HepG2 (cell line): ENCODE measurements at regions not wholly inside any gene's neighbourhood (a gene's known extent, or its start where the extent isn't known, plus 50 kb on each side); places are given as distances from the start of the nearest gene placed in this dataset.

Source experiments
- ATAC-seq: fragments of 200-7000 bp; cut with Tn5 transposase; 3 replicates; pipeline ENCODE4 v1.9.1; 2020; ENCODE audit warnings: mild to moderate bottlenecking, moderate library complexity
- BruUV-seq: library from RNA; stranded (reverse); fragments of 400-500 nt; replicated peaks from 2 replicates; lab custom pipeline; 2021; lab: Mats Ljungman, UMichigan
- CTCF ChIA-PET: fragments of 300-600 bp; formaldehyde crosslinking; extraction: SDS; loops from one replicate; lab custom pipeline; 2021; ENCODE audit warnings: low total read pairs, inconsistent platforms, low intra/inter-chr PET ratio; lab: Yijun Ruan, JAX
- POLR2A ChIA-PET: fragments of 350-600 bp; sonication (Branson Sonifier 250); formaldehyde crosslinking; loops from one replicate; lab custom pipeline; 2020; ENCODE audit warnings: antibody characterized with exemption, inconsistent platforms; lab: Yijun Ruan, JAX
- DNase-seq: peaks from one replicate; pipeline ENCODE4 v3.0.0-alpha.2; 2015; ENCODE audit warnings: low spot score
- FAIRE-seq: peaks from 3 replicates; lab custom pipeline; 2011; peaks lifted over from hg19 to GRCh38; lab: Jason Lieb, UNC
- H2AFZ ChIP-seq: one replicate; pipeline ENCODE4 v1.6.1; 2011; ENCODE audit warnings: low read length, inconsistent platforms
- H3K27ac ChIP-seq: fragments of 300-600 bp; 3 replicates; pipeline ENCODE4 v1.8.0; 2011; ENCODE audit warnings: mixed run types, mild to moderate bottlenecking, mixed read lengths, low read length, inconsistent platforms; ENCODE audit not compliant: insufficient read depth; ENCODE audit errors: extremely low read length
- H3K27me3 ChIP-seq, 2 experiments: fragments of 200-600 bp in 1 of 2; 2 replicates in 1 of 2; 3 replicates in 1 of 2; pipeline versions ENCODE4 v1.6.0 to v1.8.0; 2011; ENCODE audit warnings: low read length in 2 of 2, mild to moderate bottlenecking in 2 of 2, moderate library complexity in 2 of 2, inconsistent platforms in 1 of 2; ENCODE audit not compliant: insufficient read depth in 2 of 2, control insufficient read depth in 1 of 2
- H3K36me3 ChIP-seq, 2 experiments: fragments of 200-600 bp in 1 of 2; replicated peaks in 1 of 2; 2 replicates in 1 of 2; 3 replicates in 1 of 2; pipeline versions ENCODE4 v1.5.1 to v1.8.0; 2011; ENCODE audit warnings: low read length in 2 of 2, inconsistent platforms in 1 of 2; ENCODE audit not compliant: insufficient read depth in 2 of 2, control insufficient read depth in 1 of 2
- H3K4me1 ChIP-seq: 2 replicates; pipeline ENCODE4 v1.5.1; 2012; ENCODE audit warnings: low read length, inconsistent platforms; ENCODE audit not compliant: insufficient read depth
- H3K4me2 ChIP-seq: 2 replicates; pipeline ENCODE4 v1.6.0; 2011; ENCODE audit warnings: low read depth, low read length, inconsistent platforms
- H3K4me3 ChIP-seq, 3 experiments: fragments of 200-600 bp in 1 of 3; sonication (generic), shearing (Covaris generic) in 1 of 3; replicated peaks in 1 of 3; 2 replicates each; pipeline ENCODE4 v1.5.1; 2011 to 2016; ENCODE audit warnings: low read length in 3 of 3, inconsistent platforms in 2 of 3, low read depth in 2 of 3, mild to moderate bottlenecking in 2 of 3, control low read depth in 1 of 3, mixed read lengths in 1 of 3; ENCODE audit not compliant: insufficient read depth in 1 of 3
- H3K79me2 ChIP-seq: one replicate; pipeline ENCODE4 v1.6.1; 2011; ENCODE audit warnings: low read length, inconsistent platforms; ENCODE audit not compliant: insufficient read depth
- H3K9ac ChIP-seq: 2 replicates; pipeline ENCODE4 v1.6.0; 2011; ENCODE audit warnings: mild to moderate bottlenecking, low read depth, low read length, inconsistent platforms; ENCODE audit not compliant: insufficient read depth
- H3K9me3 ChIP-seq: 2 replicates; pipeline ENCODE4 v1.5.1; 2012; ENCODE audit warnings: mild to moderate bottlenecking, low read length
- H4K20me1 ChIP-seq: 2 replicates; pipeline ENCODE4 v1.6.0; 2011; ENCODE audit warnings: inconsistent platforms, mild to moderate bottlenecking, low read length, moderate library complexity; ENCODE audit not compliant: insufficient read depth
- CC2D1A ChIP-seq: sonication (generic); formaldehyde crosslinking; IDR thresholded peaks from 2 replicates; pipeline ENCODE4 v1.8.1; 2023; ENCODE audit warnings: mild to moderate bottlenecking, missing genetic modification reagents
- ELF4 ChIP-seq: sonication (generic); formaldehyde crosslinking; IDR thresholded peaks from 2 replicates; pipeline ENCODE4 v1.5.0; 2020; ENCODE audit warnings: missing genetic modification reagents, mild to moderate bottlenecking, moderate library complexity, borderline replicate concordance
- JDP2 ChIP-seq: sonication (generic); formaldehyde crosslinking; IDR thresholded peaks from 2 replicates; pipeline ENCODE4 v1.8.1; 2022; ENCODE audit warnings: missing genetic modification reagents, borderline replicate concordance
- MEF2D ChIP-seq: sonication (generic); formaldehyde crosslinking; IDR thresholded peaks from 2 replicates; pipeline ENCODE4 v1.5.1; 2020; ENCODE audit warnings: mild to moderate bottlenecking, missing genetic modification reagents
- NFKB2 ChIP-seq: sonication (generic); formaldehyde crosslinking; IDR thresholded peaks from 2 replicates; pipeline ENCODE4 v1.4.0; 2020; ENCODE audit warnings: missing genetic modification reagents, borderline replicate concordance
- RFX5 ChIP-seq: IDR thresholded peaks from 2 replicates; pipeline ENCODE4 v1.6.1; 2011; ENCODE audit warnings: low read depth, low read length, improper control_type of control experiment
- SCMH1 ChIP-seq: sonication (generic); formaldehyde crosslinking; IDR thresholded peaks from 2 replicates; pipeline ENCODE4 v1.9.0; 2021; ENCODE audit warnings: missing genetic modification reagents, mild to moderate bottlenecking, borderline replicate concordance
- SMYD3 ChIP-seq: sonication (generic); formaldehyde crosslinking; IDR thresholded peaks from 2 replicates; pipeline ENCODE4 v1.8.1; 2023; ENCODE audit warnings: mild to moderate bottlenecking, missing genetic modification reagents
- TP53 ChIP-seq: sonication (generic); formaldehyde crosslinking; conservative IDR thresholded peaks from 2 replicates; pipeline ENCODE4 v1.4.0; 2020; ENCODE audit warnings: missing genetic modification reagents
- ZBTB3 ChIP-seq: sonication (generic); formaldehyde crosslinking; IDR thresholded peaks from 2 replicates; pipeline ENCODE4 v1.4.0; 2020; ENCODE audit warnings: low read depth, mild to moderate bottlenecking, moderate library complexity, missing genetic modification reagents, borderline replicate concordance
- ZKSCAN1 ChIP-seq: fragments of 150-350 bp; IDR thresholded peaks from 2 replicates; pipeline ENCODE4 v1.6.1; 2014; ENCODE audit warnings: low read length
- ZNF143 ChIP-seq: sonication (generic); formaldehyde crosslinking; IDR thresholded peaks from 2 replicates; pipeline ENCODE4 v1.4.0; 2020; ENCODE audit warnings: missing genetic modification reagents
- ZNF367 ChIP-seq: sonication (generic); formaldehyde crosslinking; IDR thresholded peaks from 2 replicates; pipeline ENCODE4 v1.4.0; 2020; ENCODE audit warnings: missing genetic modification reagents, borderline replicate concordance
- ZNF451 ChIP-seq: sonication (generic); formaldehyde crosslinking; IDR thresholded peaks from 2 replicates; pipeline ENCODE4 v1.5.0; 2020; ENCODE audit warnings: mild to moderate bottlenecking, missing genetic modification reagents
- ZNF567 ChIP-seq: sonication (generic); formaldehyde crosslinking; IDR thresholded peaks from 2 replicates; pipeline ENCODE4 v1.8.1; 2023; ENCODE audit warnings: mild to moderate bottlenecking, missing genetic modification reagents, borderline replicate concordance
- ZNF678 ChIP-seq: sonication (generic); formaldehyde crosslinking; IDR thresholded peaks from 2 replicates; pipeline ENCODE4 v1.4.0; 2020; ENCODE audit warnings: mild to moderate bottlenecking, missing genetic modification reagents
- ZNF788 ChIP-seq: sonication (generic); formaldehyde crosslinking; IDR thresholded peaks from 2 replicates; pipeline ENCODE4 v1.5.0; 2020; ENCODE audit warnings: mild to moderate bottlenecking, missing genetic modification reagents, borderline replicate concordance
- ZSCAN9 ChIP-seq: IDR thresholded peaks from 2 replicates; pipeline ENCODE4 v1.6.1; 2016; ENCODE audit warnings: borderline replicate concordance
- WGBS: methylation state at CpG from one replicate; pipeline ENCODE4 v1.1.6; 2017; ENCODE audit warnings: low lambda C conversion rate; 5-methylcytosine and 5-hydroxymethylcytosine counted together
- in situ Hi-C: cut with HindIII; loops from 2 replicates; pipeline ENCODE4 v1.10.0; 2017; ENCODE audit warnings: low pct_unique_long_range_greater_than_20kb; ENCODE audit not compliant: extremely low pct_ligation_motif_present
- intact Hi-C: fragments of 100-400 bp; cut with micrococcal nuclease; formaldehyde crosslinking; loops from one replicate; pipeline ENCODE4 v1.10.0; 2022; ENCODE audit not compliant: unreplicated experiment
- TF ChIP-seq, protein P1 (sequence below): IDR thresholded peaks from 2 replicates; pipeline ENCODE4 v1.6.1; 2016; ENCODE audit warnings: low read depth

DNA sequence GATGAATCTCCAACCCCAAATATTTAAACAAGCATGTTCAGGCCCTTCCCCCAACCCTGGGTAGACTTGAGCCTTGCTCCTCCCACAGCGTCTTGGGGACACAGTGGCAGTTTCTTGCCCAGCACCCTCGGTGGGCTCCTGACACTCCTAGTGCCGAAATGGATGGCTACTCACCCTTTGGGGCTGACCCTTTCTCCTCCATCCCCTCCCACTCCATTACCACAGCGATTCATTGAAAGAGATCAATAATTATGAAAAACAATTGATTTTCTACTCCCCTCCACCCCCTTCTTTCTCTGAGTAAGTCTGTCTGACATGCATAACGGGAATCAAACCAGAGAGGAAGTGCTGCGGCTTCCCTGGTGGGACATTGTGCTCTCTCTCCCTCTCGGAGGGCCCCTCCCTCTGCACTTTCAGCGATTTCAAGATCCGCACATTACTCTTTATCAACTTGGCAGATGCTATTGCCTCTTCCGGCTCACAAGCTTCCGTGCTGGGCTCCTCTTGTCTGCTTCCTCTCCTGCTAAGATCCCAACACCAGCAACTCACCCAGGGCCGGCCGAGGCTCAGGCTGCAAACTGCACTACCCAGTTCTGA lies 79.0 kb upstream of the PLXNA4 start:
- no peaks in the 10 kb centered on the region for H3K9me3 ChIP-seq
- no peak for ATAC-seq
- WGBS, result 13% methylated on average over 13 of the region's 13 CpGs
- POLR2A ChIA-PET, result no interaction called here
- H3K27me3 ChIP-seq, result peaks cover 2 to 9% of the 10 kb centered on the region in 2 experiments; a peak in 3 of 5 replicates
- intact Hi-C loops, result no loop called here
- H3K9ac ChIP-seq, result no peak overlapping the region
- TF ChIP-seq JDP2 (CRISPR knock-in tag) (no peak), ZNF451 (no peak), ZBTB3 (CRISPR knock-in tag) (no peak), ZSCAN9 (CRISPR knock-in tag) (no peak), SCMH1 (CRISPR knock-in tag) (no peak), ZNF567 (CRISPR knock-in tag) (no peak), ZNF788 (CRISPR knock-in tag) (no peak), ZNF678 (CRISPR knock-in tag) (no peak), ZNF143 (CRISPR knock-in tag) (no peak), ELF4 (CRISPR knock-in tag) (no peak), NFKB2 (CRISPR knock-in tag) (no peak), CC2D1A (CRISPR knock-in tag) (no peak), ZKSCAN1 (no peak), RFX5 (no peak), SMYD3 (CRISPR knock-in tag) (no peak), TP53 (CRISPR knock-in tag) (no peak), MEF2D (no peak), ZNF367 (CRISPR knock-in tag) (no peak)
- TF ChIP-seq, protein P1, sequence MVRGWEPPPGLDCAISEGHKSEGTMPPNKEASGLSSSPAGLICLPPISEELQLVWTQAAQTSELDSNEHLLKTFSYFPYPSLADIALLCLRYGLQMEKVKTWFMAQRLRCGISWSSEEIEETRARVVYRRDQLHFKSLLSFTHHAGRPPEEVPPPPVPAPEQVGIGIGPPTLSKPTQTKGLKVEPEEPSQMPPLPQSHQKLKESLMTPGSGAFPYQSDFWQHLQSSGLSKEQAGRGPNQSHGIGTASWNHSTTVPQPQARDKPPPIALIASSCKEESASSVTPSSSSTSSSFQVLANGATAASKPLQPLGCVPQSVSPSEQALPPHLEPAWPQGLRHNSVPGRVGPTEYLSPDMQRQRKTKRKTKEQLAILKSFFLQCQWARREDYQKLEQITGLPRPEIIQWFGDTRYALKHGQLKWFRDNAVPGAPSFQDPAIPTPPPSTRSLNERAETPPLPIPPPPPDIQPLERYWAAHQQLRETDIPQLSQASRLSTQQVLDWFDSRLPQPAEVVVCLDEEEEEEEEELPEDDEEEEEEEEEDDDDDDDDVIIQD (CRISPR knock-in tag), result no peak
- TF ChIP-seq, all 625 proteins: peak for 0
- in situ Hi-C loops, result no loop called here
- H3K4me2 ChIP-seq, result no peak overlapping the region
- H4K20me1 ChIP-seq, result no peaks in the 10 kb centered on the region
- no peak overlapping the region for H2AFZ ChIP-seq
- H3K4me3 ChIP-seq, result no peak overlapping the region
- H3K79me2 ChIP-seq, result no peaks in the 10 kb centered on the region
- no peaks in the 10 kb centered on the region for H3K36me3 ChIP-seq
- BruUV-seq, result no TSS peak
- FAIRE-seq (no peak), DNase-seq (no peak)
- H3K4me1 ChIP-seq, result no peaks in the 10 kb centered on the region
- CTCF ChIA-PET, result no interaction called here
- H3K27ac ChIP-seq, result no peak overlapping the region
